Endothelial cell of umbilical vein (primary cell): ENCODE measurements at regions not wholly inside any gene's neighbourhood (a gene's known extent, or its start where the extent isn't known, plus 50 kb on each side); places are given as distances from the start of the nearest gene placed in this dataset.

Experiments used
- EZH2 ChIP-seq: IDR thresholded peaks from 2 replicates; pipeline ENCODE4 v1.6.1; 2012; ENCODE audit warnings: borderline replicate concordance, low read depth, mild to moderate bottlenecking, moderate library complexity, low read length, inconsistent platforms; ENCODE audit not compliant: severe bottlenecking
- POLR2AphosphoS5 ChIP-seq: IDR thresholded peaks from 2 replicates; pipeline ENCODE4 v1.6.1; 2012; ENCODE audit warnings: low read depth, mild to moderate bottlenecking, control low read depth, low read length, moderate library complexity; ENCODE audit not compliant: insufficient read depth
- TF ChIP-seq, protein P1 (sequence below), 2 donors: IDR thresholded peaks; 1 replicate in 1 of 2; 2 replicates in 1 of 2; pipeline ENCODE4 v1.5.1; 2011; ENCODE audit warnings: low read length in 2 of 2, mild to moderate bottlenecking in 2 of 2, moderate library complexity in 2 of 2, control low read depth in 1 of 2, inconsistent platforms in 1 of 2, low read depth in 1 of 2; ENCODE audit not compliant: insufficient read depth in 1 of 2; ENCODE audit errors: extremely low read depth in 1 of 2
- TF ChIP-seq, protein P2 (sequence below): IDR thresholded peaks from 2 replicates; pipeline ENCODE4 v1.6.1; 2011; ENCODE audit not compliant: insufficient read depth, insufficient read length

DNA sequence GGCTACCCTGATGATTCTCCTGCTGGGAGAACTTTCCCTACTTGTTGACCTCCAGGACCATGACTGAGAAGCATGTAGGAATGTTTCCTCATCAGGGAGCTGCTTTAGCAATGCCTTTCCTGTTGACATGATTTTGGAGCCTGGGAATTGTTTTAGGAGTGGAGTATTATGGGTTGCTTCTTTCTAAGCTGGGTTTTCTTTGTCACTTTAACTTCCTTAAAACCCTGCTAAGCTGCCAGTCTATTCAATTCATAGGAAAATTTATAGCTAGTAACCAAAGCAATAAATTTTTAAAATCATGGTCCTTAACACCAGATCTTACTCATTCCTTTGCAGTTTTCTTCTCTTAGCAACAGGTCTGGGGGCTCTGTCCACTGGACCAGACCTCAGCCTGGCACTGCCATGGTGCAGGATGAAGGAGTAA lies 125.6 kb upstream of the TACR1 start:
- TF ChIP-seq, protein P1, sequence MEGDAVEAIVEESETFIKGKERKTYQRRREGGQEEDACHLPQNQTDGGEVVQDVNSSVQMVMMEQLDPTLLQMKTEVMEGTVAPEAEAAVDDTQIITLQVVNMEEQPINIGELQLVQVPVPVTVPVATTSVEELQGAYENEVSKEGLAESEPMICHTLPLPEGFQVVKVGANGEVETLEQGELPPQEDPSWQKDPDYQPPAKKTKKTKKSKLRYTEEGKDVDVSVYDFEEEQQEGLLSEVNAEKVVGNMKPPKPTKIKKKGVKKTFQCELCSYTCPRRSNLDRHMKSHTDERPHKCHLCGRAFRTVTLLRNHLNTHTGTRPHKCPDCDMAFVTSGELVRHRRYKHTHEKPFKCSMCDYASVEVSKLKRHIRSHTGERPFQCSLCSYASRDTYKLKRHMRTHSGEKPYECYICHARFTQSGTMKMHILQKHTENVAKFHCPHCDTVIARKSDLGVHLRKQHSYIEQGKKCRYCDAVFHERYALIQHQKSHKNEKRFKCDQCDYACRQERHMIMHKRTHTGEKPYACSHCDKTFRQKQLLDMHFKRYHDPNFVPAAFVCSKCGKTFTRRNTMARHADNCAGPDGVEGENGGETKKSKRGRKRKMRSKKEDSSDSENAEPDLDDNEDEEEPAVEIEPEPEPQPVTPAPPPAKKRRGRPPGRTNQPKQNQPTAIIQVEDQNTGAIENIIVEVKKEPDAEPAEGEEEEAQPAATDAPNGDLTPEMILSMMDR (IDR thresholded peaks at IDR 0.05; ENCODE audit: extremely low read depth in 1 of 2, insufficient read depth in 1 of 2, low read depth in 1 of 2, low read length in 2 of 2), result no peak
- TF ChIP-seq, protein P2, sequence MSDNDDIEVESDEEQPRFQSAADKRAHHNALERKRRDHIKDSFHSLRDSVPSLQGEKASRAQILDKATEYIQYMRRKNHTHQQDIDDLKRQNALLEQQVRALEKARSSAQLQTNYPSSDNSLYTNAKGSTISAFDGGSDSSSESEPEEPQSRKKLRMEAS, result no peak
- TF ChIP-seq EZH2 (no peak), POLR2AphosphoS5 (no peak)
